Glomerular endothelial cell (primary cell): ENCODE measurements at regions not wholly inside any gene's neighbourhood (a gene's known extent, or its start where the extent isn't known, plus 50 kb on each side); places are given as distances from the start of the nearest gene placed in this dataset.
"Not testable (repeated sequence)": the region's sequence is repeated elsewhere in the genome, so short reads cannot be mapped to it uniquely, and the experiment has no call there.

Experiments used
- DNase-seq: peaks from one replicate; pipeline ENCODE4 v3.0.0-alpha.2; 2011; ENCODE audit warnings: low read depth, low spot score; ENCODE audit errors: extremely low read depth

GRCh38 chr10:30199376-30200016 lies 140.1 kb upstream of the JCAD start:
- DNase-seq = peak; percentile 37

GRCh38 chr10:30197186-30197585 lies 137.8 kb upstream of the JCAD start:
- no peak for DNase-seq

- not testable (repeated sequence) for DNase-seq
Measured at GRCh38 chr10:30196559-30196958, 137.2 kb upstream of the JCAD start.

GRCh38 chr10:30192846-30193608 lies 133.6 kb upstream of the JCAD start:
- DNase-seq = no peak

- no peak for DNase-seq
Measured at GRCh38 chr10:30190577-30191552, 131.5 kb upstream of the JCAD start.

GRCh38 chr10:30189238-30189580 lies 129.8 kb upstream of the JCAD start:
- no peak for DNase-seq

GRCh38 chr10:30188556-30189237 lies 129.3 kb upstream of the JCAD start:
- no peak for DNase-seq

GRCh38 chr10:30188101-30188500 lies 128.7 kb upstream of the JCAD start:
- peak; percentile 81 for DNase-seq

- DNase-seq = no peak
Measured at GRCh38 chr10:30187010-30187409, 127.6 kb upstream of the JCAD start.

GRCh38 chr10:30186371-30186875 lies 127.0 kb upstream of the JCAD start:
- DNase-seq = no peak

GRCh38 chr10:30185916-30186315 lies 126.5 kb upstream of the JCAD start:
- DNase-seq = peak; percentile 70

GRCh38 chr10:30185341-30185740 lies 126.0 kb upstream of the JCAD start:
- no peak for DNase-seq

GRCh38 chr10:30184397-30185033 lies 125.1 kb upstream of the JCAD start:
- DNase-seq = no peak

GRCh38 chr10:30183055-30183402 lies 123.6 kb upstream of the JCAD start:
- no peak for DNase-seq

GRCh38 chr10:30182191-30183054 lies 123.0 kb upstream of the JCAD start:
- DNase-seq = no peak

- DNase-seq = no peak
Measured at GRCh38 chr10:30178356-30178964, 119.1 kb upstream of the JCAD start.

- no peak for DNase-seq
Measured at GRCh38 chr10:30176776-30177533, 117.6 kb upstream of the JCAD start.

GRCh38 chr10:30176182-30176581 lies 116.8 kb upstream of the JCAD start:
- DNase-seq = no peak
